GM21576 (cell line): ENCODE measurements at regions not wholly inside any gene's neighbourhood (a gene's known extent, or its start where the extent isn't known, plus 50 kb on each side); places are given as distances from the start of the nearest gene placed in this dataset.

Source experiments
- ATAC-seq: cut with Tn5 transposase; IDR thresholded peaks from one replicate; pipeline ENCODE4 v1.9.1; 2021; ENCODE audit warnings: mild to moderate bottlenecking, moderate library complexity; ENCODE audit not compliant: unreplicated experiment

DNA sequence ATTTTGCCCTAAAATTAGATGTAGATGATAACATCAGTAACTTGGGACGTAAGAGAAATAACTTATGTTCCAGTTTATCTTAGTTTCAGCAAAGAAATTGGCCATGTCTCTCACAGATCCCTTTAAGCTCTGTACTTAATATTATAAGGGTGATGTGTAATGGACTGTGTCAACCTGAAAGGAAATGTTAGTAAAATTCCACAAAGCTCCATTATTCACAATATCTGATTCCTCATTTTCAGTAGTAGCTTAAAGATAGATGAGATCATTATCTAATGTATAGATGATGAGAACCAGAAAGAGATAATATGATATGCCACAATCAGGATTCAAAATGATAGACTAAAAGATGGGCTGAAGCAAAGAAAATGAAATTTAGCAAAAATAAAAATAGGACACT lies 316.8 kb upstream of the CHRM2 start:
- no peak for ATAC-seq

DNA sequence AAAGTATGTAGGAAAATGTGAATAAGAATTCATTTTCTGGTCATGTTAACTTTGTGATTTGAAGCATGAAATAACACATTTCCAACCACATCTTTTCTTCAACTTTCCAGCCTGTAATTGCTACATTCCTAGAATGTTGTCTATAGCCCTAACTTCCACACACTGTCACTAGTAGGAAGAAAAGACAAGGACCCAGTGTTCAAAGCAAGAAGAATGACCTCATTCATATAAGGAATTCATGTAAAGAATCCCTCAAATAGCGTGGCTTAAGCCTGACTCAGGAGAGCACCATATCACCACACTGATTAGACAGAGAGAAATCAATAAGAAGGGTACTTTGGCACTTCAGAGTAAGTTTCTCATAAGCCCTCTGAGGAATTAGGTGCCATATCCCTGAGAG lies 318.7 kb upstream of the CHRM2 start:
- ATAC-seq = no peak

DNA sequence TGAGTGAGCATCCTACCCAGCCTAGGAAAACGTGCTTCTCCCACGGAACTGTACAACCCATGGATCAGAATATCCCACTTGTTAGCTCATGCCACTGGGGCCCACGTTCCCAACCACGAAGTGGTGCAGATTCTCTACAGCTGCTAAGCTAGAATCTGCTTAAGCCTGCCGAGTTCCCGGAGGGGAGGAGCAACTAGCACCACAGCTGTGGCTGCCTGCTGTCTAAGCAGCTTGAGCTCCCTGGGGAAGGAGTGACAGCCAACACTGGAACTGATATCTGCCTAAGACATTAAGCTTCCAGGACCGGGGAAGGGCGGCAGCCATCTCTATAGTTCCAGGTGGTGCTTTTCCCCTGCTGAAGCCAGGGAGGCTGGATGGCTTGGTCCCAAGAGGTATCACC lies 334.7 kb upstream of the CHRM2 start:
- ATAC-seq = no peak

DNA sequence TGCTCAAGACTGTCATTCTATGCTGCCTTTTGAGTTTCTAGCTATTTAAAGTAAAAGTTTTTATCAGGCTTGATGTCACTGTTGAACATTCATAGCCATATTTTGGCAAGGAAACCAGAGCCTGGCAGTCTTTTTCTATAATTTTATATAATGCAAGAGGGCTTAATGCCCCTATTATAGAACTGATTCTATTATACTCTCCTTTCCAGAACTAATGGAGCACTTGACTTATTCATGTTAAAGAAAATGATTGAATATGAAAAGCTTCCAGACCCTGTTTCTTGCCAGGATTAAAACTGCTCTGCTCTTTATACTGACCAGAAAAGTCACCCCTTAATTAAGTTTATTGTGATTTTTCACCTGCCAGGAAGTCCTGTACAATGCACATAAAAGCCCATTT lies 337.6 kb upstream of the CHRM2 start:
- no peak for ATAC-seq

DNA sequence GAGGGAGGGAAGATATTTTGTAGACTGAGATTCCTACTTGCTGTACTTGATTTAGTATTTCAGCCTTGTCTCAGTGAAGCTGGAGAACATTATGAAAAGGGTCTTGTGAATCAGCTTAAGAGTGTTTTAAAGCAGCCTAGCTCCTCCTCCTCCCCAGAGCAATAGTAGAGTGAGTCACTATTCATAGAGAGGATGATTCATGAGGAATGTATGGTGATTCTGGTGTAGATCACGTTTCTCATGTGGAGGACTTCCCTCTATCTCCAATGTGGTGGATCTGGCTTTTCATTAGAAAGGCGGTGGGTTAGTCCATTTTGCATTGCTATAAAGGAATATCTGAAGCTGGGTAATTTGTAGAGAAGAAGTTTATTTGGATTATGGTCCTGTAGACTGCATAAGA lies 340.1 kb upstream of the CHRM2 start:
- no peak for ATAC-seq

DNA sequence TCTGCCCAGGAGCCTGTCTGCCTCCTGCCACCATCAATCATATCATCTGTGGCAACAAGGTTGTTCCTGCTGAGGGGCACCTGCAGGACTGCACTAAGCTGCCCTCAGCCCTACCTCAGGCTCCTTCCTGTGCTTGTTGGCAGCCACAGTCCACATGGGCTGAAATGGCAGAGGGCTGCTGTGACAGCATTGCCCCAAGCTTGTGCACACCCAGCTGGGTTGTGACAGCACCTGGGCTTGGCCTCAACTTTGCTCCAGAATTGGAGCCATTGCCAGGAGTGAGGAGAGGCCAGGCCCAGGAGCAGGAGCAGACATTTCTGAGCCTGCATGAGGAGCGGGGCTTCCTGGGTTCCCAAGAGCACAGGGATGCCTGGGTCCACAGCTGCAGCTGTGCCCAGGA lies 340.9 kb upstream of the CHRM2 start:
- ATAC-seq = no peak

DNA sequence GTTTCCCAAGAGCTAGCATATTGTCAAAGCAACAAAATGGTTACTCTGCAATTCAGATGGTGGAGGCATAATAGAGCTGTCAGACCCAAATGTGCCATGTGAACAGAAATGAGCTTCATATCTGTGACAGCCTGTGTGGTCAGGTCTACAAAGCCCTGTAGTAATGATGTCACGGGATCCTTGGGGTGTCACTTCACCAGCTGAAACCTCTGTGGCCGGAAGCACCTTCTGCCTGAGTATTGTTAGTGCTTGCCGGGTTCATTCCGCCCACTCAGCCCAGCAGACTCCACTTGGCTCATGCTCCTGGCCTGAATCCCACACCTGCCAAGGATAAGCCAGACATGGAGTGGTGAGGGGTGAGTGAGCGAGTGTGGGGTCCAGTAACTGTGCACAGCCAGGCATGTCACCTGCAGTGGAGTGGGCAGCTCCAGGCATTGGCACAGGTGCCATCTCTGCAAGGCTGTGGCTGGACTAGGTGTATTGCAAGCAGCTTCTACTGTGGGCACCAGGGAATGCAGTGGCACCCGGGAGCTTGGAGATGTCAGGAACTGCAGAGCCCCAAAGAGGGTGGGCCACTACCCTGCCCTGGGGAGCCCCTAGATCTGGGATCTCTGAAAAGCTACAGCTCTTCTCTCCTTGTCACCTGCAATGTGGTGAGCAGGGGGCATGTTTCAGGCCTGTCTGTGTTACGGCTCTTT lies 341.9 kb upstream of the CHRM2 start:
- ATAC-seq = no peak

DNA sequence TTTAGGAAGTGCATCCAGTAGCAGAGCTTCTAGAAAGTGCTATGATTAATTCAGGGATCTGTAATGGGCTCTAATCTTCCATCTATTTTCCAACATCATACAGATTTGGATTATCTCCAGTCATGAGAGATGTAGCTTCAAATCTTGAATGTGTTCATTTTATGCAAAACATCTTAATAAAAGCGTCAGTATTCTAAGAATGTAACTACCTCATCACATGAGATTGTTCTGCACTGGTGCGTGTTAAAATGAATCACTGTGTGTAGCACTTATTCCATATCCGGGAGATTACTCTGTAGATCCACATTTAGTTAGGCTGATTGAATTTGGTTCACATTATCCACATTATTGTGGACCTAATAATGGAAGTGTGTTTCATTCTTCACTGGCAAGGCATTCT lies 344.9 kb upstream of the CHRM2 start:
- no peak for ATAC-seq

DNA sequence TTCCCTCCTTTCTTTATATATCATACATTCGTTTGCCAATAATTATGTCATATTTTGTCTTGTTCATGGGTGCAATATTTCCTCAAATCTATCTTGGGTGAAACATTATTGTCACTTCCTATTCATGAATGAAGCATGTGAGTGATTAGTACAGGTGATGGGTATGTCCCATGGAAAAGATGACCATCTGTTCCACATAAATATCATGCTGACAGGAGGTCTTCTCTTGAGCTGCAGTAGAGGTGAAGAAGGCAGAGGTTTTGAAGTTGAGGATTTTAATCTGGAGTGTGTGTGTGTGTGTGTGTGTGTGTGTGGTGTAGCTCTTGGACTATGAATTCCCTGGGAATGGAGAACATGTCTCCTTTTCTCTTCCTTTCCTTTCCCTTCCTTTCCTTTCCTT lies 350.5 kb upstream of the CHRM2 start:
- no peak for ATAC-seq

DNA sequence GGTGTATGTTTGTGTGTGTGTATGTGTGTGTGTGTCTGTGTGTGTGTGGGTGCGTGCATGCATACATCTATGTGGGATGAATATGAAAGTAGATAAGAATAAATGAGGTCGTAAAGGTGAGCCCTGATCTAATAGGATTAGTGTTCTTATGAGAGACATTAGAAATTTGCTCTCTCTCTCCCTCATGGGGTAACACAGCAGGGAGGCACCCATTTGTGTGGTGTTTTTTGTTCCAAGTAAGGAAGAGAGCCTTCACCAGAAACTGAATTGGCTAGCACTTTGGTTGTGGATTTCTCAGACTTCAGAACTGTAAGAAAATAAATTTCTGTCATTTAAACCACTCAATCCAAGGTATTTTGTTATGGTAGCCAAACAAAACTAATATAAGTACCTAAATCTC lies 353.7 kb upstream of the CHRM2 start:
- ATAC-seq = no peak

DNA sequence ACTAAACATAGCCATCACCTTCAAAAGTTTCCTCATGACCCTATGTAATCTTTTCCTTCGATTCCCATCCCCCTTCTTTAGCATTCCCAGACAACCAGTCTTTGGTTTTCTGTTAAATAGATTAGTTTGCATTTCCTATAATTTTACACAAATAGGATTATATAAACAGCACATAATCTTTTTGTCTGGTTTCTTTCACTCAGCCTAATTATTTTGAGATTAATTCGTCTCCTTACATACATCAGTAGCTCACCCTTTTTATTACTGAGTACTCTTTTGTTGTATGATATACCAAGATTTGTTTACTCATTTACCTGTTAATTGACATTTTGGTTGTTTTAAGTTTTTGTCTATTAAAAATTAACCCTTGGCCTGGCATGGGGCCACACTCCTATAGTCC lies 354.7 kb upstream of the CHRM2 start:
- no peak for ATAC-seq

DNA sequence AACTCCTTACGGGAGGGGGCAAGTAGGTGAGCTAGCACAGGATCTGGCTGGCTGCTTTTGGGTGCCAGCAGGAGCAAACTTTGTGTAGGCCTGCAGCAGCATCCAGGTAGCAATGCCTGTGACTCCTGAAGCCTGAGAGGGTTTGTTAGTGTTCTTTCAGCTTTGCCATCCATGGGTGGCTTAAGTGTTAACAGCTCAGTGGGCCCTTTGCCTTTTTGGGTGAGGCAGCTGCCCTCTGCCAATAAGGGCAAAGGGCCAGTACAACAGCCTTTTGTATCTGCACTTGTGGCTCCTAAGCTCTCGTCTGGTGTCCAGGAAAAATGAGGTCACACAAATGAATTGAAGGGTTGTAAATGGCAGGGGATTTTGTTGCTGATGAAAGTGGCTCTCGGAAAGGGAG lies 359.0 kb upstream of the CHRM2 start:
- ATAC-seq = no peak

DNA sequence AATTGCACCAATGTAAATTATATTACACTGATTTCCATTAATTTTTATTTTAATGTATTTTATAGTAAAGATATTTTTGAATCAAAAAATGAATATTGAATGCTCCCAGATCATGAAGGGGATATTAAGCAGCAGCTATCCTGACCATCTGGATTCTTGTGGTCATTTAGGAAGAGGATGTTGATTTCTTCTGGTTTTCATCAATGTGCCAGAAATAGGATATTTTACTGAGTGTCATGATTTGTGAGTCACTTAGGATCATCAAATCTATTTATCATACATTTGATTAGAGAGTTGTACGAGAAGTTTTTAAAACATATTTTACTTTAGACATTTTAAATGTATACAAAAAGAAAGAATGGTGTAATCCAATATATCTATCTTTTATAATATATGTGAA lies 366.3 kb upstream of the CHRM2 start:
- ATAC-seq = no peak

DNA sequence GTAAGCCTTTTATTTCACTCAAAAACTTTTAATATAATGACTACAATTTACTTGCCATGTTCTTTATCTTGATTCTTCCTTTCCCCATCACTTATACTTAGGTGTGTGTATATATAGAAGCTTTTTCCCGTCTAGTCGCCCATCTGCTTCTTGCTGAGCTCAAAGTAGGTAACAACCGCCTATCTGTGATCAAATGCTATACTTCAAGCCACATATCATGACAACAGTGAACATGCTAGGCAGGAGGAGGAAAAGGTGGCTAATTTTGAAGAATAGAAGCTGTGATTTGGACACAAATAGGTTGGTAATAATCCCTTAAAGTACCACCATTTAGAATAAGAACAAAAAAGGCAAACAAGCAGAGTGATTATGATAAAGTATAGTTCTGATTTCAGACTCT lies 367.3 kb upstream of the CHRM2 start:
- no peak for ATAC-seq

DNA sequence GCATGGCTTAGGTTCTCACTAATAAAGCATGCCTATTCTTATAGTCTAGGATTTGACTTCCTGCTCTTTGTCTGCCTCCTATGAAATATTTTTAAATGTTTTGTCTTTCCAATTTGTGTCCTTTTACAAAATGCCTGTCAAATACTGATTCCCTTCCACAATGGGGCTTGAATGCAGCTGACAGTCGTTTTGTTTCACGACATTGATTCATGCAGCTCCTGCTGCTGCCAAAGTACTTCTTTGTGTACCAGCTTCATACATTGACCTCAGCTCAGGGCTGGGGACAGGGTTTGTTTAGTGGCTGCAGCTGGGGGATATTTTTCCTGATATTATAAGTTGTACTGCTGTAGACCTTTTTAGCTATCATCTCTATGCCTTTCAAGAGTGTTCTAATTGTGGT lies 371.9 kb upstream of the CHRM2 start:
- no peak for ATAC-seq

DNA sequence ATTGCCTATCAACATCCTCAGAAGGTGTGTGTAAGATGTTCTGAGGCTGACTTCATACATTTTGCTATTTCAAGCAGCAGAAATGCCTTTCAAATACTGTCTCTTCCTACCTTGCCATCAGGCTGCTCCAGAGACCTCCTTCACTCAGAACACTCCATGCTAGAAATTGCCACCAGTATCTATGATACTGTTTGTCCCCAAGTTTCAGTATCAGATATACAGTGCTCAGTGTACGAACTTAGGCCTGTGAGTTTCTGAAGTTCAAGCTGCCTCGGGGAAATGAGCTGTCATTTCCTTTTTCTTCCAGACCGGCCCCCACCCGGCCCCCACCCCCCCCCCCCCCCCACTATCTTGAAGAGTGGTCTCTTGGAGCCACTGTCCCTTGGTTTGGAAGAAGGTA lies 373.4 kb upstream of the CHRM2 start:
- ATAC-seq = no peak

DNA sequence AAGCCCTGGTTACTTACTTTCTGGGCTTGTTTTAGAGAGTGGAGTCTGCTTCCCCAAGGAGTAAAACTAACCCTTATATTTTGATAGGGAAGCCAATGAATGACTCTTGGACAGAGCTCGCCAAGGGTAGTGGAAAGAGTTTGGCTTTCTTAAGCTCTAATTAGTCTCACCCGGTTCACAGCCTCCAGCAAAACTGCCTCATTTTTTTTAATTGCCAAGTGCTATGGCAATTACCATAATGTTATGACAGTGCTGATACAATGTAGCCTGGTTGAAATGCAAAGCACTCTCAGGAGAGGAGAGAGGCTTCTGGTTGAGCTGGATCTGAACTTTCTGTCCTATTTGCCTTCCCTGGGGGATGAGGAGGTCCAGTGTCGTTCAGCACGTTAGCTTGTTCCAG lies 376.1 kb upstream of the CHRM2 start:
- ATAC-seq = no peak

DNA sequence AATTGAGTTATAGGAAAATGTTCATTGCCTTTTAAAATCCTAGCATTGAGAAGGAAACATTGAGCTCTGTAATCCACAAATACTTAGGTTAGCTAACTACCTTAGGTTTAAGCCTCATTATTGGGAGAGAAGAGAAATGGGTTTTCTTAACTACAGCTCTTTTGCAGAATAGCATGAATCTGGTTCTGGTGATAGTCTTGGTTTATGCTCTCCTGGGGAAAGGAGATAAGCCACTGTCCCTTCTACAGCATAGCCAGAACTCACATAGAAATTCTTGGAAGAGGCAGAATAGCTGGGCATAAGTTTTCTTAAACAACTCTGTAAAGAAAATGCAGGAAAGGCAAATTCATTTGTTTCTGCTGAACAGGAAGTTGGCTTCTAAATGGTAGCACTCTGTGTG lies 378.6 kb upstream of the CHRM2 start:
- no peak for ATAC-seq

DNA sequence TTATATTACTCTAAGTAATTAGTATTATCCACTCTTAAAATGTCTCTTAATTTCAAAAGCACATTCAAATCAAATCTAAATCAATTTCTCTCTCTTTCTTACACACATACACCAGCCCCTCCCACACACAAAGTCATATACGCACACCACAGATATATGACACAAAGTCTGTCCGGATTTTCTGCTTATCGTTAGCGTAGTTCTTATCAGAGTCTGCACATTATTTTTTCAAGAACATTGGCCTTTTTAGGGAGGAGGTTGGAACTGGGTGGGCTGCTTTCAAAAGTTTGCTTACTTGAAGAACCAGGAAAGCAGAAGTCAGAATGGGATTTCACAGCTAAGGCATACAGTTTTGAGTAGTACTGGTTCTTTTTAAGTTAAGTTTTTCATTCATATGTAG lies 387.6 kb upstream of the CHRM2 start:
- no peak for ATAC-seq

DNA sequence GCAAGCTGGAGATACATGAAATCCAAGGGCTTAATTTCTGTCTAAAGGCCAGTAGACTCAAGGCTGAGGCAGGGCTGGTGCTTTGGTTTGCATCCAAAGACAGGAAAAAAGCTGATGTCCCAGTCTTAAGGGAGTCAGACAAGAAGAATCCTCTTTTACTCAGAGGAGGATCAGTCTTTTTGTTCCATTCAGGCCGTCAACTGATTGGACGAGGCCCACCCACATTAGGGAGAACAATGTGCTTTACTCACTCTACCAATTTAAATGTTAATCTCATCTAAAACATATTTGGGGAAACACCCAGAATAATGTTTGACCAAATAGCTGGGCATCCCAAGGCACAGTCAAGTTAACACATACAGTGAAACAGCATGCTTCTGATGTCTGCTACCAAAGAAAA lies 388.5 kb upstream of the CHRM2 start:
- no peak for ATAC-seq

DNA sequence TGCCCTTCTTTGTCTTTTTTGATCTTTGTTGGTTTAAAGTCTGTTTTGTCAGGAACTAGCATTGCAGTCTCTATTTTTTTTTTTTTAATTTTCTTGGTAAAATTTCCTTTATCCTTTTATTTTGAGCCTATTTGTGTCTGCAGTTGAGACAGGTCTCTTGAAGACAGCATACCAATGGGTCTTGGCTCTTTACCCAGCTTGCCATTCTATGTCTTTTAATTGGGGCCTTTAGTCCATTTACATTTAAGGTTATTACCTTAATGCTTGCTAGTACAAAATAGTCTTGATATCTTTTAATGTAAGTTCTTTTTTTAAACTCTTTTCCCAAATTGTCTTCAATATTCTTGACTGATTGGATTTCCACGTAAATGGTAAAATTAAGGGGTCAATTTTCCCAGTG lies 398.3 kb upstream of the CHRM2 start:
- no peak for ATAC-seq

DNA sequence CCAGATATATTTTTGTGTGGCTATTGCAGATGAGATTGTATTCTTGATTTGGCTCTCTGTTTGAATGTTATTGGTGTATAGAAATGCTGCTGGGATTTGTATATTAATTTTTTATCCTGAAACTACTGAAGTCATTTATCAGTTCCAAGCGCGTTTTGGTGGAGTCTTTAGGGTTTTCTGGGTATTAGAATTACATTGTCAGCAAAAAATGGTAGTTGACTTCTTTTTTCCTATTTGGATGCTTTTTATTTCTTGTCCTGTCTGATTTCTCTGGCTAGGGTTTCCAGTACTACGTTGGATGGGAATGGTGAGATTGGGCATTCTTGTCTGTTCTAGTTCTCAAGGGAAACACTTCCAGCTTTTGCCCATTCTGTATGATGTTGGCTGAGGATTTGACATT lies 415.5 kb upstream of the CHRM2 start:
- no peak for ATAC-seq

DNA sequence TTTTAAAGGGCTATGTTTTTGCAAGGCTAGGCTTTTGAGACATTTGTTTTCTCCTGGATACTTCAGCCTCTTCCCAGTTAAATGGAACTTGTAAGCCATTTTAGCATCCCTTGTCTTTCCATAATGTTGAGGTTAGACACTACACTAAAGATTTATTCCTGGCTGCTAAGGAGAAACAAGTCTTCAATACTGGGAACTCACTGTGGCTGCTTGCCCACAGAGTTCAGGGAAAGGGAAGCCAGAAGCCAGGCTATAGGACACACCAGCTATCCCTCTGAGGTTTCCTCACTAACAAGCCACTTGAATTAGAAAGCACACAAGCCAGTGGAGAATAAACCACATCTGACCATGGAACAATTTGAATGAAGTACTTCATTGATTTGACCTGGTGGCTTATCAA lies 421.7 kb upstream of the CHRM2 start:
- ATAC-seq = no peak

DNA sequence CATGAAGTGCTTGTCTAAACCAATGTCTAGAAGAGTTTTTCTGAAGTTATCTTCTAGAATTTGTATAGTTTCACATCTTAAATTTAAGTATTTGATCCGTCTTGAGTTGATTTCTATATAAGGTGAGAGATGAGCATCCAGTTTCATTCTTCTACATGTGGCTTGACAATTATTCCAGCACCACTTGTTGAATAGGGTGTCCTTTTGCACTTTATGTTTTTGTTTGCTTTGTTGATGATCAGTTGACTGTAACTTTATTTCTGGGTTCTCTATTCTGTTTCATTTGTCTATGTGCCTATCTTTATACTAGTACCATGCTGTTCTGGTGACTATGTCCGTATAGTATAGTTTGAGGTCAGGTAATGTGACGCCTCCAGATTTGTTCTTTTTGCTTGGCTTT lies 426.6 kb upstream of the CHRM2 start:
- no peak for ATAC-seq
